Activated naive CD4-positive, alpha-beta T cell treated with Interleukin-2 at 50 U/mL for 16 hours (primary cell): ENCODE measurements at regions not wholly inside any gene's neighbourhood (a gene's known extent, or its start where the extent isn't known, plus 50 kb on each side); places are given as distances from the start of the nearest gene placed in this dataset.

ENCODE experiments used
- DNase-seq: peaks from one replicate; pipeline ENCODE4 v3.0.0-alpha.2; 2020

DNA sequence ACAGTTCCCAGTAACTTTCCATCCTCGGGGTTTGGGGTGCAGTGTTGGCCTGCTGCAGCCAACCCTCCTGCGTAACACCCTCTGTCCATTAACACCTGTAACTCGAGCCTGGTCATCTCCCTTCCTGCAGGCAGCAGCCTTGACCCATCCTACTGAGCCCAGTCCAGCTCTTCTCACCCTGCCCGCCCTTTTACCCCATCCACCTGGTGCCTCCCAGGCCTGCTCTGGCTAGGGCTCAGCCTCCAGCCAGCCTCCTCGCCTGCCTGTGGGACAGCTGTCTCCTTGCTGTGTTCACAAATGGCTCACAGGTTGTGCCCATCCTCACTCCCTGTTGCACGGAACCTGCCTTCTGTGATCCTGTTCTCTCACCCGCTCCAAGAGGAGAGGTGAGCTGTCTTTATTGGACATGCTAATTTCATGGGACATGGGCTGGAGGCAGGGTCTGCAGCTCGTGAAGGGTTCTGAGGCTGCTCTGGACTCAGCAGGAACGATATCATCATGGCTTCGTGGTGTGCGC is 277.2 kb upstream of the TCERG1L start:
- DNase-seq = no peak

GRCh38 chr10:131590567-131590966 is 279.0 kb upstream of the TCERG1L start:
- DNase-seq = no peak

DNA sequence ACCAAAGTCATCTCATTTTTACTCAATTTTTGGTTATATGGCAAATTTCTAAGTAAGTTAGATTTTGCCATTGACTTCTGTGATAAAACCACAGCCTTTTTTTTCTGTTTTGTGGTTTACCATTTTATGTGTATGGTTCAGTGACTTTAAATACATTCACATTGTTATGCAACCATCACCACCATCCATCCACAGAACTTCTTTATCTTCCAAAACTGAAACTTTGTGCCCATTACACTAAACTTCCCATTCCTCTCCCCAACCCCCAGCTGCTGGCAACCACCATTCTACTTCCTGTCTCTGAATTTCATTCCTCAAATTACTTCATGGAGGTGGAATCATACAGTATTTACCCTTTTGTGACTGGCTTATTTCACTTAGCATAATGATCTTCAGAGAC is 280.4 kb upstream of the TCERG1L start:
- DNase-seq = no peak

DNA sequence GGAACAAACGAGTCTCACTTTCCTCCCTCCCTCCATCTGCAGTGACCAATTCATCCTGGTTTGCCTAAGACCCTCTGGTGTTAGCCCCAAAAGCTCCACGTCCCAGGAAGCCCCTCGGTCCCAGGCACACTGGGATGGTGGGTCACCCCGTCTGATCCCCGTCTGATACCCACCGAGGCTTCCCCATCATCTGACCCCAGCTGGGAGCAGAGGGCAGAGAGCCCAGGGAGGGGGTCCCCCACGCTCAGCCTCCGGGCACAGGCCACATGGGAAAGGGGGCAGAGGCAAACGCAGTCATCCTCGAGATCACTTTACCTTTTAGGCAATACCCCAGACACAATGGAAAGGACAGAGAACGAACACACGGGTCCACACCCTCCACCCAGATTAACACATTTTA is 291.6 kb upstream of the PPP2R2D start:
- no peak for DNase-seq

DNA sequence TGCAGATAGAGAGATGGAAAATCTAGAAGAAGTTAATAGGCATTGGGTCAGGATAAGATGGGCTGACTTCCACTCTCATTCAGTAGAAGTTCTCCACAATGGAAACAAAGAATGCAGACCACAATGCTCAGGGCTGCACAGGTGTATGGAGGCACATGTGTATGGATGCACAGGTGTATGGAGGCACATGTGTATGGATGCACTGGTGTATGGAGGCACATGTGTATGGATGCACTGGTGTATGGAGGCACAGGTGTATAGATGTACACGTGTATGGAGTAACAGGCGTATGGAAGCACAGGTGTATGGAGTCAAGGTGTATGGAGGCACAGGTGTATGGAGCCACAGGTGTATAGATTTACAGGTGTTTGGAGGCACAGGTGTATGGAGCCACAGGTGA is 285.7 kb upstream of the PPP2R2D start:
- DNase-seq = no peak

DNA sequence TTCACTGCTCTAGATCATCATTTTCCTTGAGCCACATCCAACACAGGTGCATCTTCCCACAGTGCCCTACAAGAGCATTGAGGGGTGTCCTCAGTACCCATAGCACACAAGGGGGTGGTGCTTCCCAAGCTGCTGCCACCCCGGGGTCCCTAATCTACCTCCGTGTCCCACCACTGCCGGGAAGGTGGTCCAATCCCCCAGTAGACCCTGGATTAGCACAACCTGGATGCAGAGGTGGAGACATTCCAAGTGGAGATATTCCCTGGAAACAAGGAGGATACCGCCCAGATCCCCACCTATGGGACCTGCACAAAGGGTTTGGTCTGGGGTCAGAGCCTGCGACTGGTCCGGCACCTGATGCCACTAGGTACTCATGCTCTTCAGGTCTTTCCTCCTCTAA is 284.8 kb upstream of the PPP2R2D start:
- DNase-seq = no peak

DNA sequence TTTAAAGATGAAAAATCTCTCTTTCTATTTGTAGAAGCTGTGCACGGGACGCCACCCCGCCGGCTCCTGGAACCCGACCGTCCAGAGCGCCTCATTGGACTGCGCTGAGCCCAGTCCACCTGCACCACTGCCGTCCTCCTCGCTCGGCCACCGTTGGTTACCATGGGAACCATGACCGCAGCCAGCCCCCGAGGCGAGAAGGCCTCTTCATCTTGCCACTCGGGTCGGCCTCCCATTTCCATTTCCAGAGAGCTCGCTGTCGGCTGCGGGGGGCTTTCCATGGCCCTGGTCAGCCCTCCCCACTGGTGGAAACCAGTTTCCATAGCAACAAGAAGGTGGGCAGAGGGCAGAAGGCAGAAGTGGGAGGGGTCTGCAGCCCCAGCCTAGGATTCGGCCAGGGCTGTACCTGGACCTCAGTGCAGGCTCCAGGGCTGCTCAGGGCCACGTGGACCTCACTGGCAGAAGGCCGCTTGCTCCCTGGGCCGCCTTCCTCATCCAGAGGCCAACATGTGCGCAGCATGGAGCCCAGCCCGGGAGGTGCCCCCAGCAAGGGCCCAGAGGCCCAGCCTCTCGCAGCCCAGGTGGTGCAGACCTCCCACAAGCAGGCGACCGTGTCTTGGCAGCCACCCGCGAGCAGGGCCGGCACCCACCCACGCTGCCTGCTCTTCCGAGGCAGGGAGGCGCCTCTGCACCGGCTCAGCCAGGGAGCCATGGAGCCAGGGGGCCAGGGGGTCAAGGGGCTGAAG is 283.5 kb upstream of the PPP2R2D start:
- no peak for DNase-seq

DNA sequence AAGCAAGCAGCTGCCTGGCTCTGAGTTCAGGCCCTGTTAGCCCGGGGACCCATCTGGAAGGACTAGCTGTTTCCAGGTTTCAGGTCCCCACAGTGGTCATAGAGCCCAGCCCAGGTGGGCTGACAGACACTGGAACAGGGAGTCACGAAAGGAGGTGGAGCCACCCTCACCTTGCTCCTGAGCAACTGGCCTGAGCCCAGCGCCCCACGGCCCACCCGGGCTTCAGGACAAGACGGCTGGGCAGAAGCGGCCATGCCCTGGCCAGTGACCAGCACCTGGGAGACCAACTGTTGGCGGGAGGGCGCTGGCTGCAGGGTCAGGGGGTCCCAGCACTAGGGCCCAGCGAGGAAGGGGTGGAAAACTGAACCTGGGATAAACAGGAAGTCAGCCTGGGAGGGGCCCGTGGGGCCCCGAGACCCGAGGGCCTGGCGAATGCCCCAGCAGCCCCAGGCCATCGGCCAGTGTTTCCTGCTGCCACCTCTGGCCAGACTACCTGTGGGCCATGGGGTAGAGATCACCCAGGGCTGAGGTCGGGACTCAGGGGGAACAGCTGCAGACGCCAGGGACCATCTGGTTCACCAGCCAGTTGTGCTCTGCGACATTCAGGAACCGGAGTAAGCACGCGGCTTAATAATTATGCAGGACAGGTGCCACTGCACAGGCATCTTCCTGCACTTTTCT is 282.1 kb upstream of the PPP2R2D start:
- DNase-seq = no peak

DNA sequence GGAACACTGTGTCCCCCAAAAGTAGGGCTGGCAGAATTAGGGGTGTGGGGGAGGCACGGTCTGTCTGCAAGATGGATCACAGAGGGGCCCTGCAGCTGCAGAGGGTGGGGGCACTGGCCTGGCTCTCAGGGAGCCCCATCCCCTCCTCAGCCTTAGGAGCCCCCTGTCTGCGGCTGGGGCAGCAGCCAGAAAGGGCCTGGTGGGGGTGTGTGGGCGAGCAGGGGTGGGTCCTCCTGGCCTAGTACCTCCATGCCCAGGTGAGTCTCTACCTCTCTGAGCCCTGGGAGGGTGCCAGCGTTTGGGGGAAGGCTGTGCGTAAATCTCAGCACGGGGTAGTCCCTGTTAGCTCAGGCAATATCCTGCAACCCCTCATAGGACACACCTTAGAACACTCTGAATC is 280.5 kb upstream of the PPP2R2D start:
- DNase-seq = no peak

GRCh38 chr10:131620904-131621303 is 279.9 kb upstream of the PPP2R2D start:
- no peak for DNase-seq

- DNase-seq = no peak
Measured at GRCh38 chr10:131621784-131622624, 278.8 kb upstream of the PPP2R2D start.

- no peak for DNase-seq
Measured at GRCh38 chr10:131625041-131625440, 275.8 kb upstream of the PPP2R2D start.

DNA sequence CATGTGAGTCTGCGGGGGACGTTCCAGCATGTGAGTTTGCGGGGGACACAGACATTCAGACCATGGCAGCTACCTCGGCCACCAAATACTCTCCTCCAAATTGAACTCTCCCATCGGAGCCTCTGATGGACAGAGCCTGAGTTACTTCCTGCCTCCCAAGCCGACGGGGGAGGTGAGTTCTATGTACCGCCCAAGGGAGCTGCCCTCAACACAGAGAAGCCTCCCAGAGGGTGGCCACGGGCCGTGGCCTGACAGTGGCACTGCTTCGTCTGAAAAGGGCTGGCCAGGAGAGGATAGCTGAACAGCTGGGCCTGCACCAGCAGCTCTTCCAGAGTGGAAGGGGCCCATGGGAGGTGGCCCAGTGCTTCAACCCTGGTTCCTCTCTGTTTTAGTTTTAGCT is 274.5 kb upstream of the PPP2R2D start:
- no peak for DNase-seq

DNA sequence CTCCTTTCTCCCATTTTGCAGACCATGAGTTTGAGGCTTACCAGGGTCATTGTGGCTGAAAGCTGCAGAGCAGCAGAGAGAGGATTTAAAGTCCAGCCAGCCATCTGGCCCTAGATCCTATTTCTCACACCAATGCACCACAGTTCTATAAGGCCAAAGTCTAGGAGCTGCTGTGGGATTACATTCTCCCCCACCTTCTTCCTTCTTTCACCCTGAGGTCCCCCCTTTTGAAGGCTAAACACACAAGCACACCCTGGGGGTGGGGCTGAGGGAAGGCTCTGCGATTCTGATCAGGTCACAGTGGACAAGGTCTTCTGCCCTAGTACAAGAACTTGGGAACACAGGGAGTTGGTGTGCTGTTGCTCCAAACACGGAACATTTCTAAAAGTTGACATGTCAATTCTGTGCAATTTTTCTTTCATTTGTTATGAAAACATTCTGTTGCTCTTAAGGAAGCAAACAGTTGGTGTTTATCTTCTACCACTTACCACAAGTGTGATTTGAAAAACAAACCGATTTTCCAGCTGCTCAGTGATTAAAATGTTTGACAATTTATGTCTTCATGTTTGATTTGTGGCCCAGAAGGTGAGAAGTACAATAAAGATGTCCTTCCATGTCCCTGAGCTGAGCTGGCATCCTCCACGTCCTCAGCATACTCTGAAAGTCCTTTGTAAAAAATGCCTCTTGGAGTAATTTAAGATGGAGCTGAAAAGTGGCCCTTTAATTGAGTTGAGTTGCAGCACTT is 271.6 kb upstream of the PPP2R2D start:
- no peak for DNase-seq

GRCh38 chr10:131630772-131631258 is 270.0 kb upstream of the PPP2R2D start:
- DNase-seq = no peak

GRCh38 chr10:131631619-131632018 is 269.2 kb upstream of the PPP2R2D start:
- no peak for DNase-seq

DNA sequence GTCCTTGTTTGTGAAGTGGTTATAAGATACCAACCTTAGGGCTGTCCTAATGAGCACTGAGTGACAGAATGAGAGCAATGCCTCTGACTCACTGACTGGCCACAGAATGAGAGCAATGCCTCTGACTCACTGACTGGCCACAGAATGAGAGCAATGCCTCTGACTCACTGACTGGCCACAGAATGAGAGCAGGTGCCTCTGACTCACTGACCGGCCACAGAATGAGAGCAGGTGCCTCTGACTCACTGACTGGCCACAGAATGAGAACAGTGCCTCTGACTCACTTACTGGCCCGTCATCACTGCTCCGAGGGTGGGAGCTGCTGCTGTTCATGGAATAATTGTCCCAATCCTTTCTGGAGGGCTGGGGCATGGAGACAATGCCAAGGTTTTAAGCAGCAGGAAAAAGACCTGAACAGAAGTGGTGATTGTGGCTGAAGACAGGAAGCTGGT is 265.2 kb upstream of the PPP2R2D start:
- DNase-seq = no peak

DNA sequence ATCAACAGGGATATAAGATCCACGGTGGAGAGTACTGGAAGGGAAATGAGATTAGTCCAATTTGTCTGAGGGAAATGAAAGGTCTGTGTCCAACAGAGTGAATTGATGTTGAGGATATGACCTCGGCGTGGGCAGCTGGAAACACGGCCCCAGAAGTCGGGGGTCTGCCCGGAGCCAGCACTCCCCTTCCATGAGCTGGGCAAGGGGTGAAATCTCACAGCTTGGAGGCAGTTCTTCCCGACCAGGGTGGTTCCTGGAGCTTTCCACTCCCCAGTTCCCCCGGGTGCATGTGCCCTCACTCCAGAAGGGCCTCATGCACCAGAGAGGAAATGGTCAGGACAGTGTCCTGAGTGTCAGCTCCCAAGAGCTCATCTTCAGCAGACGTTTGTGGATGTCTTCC is 264.7 kb upstream of the PPP2R2D start:
- no peak for DNase-seq

GRCh38 chr10:131636841-131637724 is 263.7 kb upstream of the PPP2R2D start:
- no peak for DNase-seq

DNA sequence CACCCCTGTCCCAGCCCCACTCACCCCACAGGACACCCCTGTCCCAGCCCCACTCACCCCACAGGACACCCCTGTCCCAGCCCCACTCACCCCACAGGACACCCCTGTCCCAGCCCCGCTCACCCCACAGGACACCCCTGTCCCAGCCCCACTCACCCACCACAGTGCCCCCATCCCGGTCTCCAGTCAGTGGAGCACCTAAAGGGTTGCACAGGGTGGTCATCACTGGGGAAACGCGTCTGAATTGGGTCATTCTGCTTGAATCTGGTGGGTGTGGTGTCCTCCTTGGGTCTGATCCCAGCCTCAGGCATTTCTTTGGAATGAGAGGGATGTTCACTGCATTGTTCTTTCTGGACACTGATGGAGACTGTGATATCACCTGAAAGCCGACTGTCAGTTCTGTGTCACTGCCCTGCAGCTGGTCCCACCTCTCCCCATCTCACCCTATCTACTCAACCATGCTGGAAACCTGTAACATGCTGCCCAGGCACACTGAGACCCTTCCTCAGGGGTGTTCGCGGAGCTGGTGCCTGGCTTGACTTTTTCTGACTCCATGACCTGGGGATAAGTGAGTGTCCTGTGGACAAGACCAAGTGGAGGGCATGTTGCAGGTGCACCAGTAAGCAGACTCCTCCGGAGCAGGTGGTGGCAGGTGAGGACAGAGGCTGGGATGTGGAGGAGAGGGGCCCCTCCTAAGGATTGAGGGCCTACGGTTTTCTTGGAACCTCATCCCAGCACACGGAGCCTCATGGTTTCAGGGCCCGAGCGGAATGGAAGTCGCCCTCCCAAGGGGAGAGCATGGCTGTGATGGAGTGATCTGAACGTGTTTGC is 262.5 kb upstream of the PPP2R2D start:
- DNase-seq = no peak

- no peak for DNase-seq
Measured at GRCh38 chr10:131638880-131639278, 261.9 kb upstream of the PPP2R2D start.
